GM23248 (cell line): ENCODE measurements at regions not wholly inside any gene's neighbourhood (a gene's known extent, or its start where the extent isn't known, plus 50 kb on each side); places are given as distances from the start of the nearest gene placed in this dataset.

ENCODE experiments used
- EZH2 ChIP-seq: fragments of 200-600 bp; sonication (generic); IDR thresholded peaks from 2 replicates; pipeline ENCODE4 v1.6.1; 2018; ENCODE audit warnings: antibody characterized with exemption, mild to moderate bottlenecking; ENCODE audit not compliant: insufficient read depth, poor library complexity, severe bottlenecking
- EZH2phosphoT487 ChIP-seq: fragments of 200-600 bp; sonication (generic); IDR thresholded peaks from 2 replicates; pipeline ENCODE4 v1.6.1; 2018; ENCODE audit warnings: antibody characterized with exemption, moderate library complexity, mild to moderate bottlenecking, low read depth; ENCODE audit not compliant: insufficient read depth

- TF ChIP-seq EZH2phosphoT487 (no peak), EZH2 (no peak)
Observed at GRCh38 chr6:169165561-169166300, 87.9 kb downstream of the THBS2 start.
